ENCODE measurements at regions not wholly inside any gene's neighbourhood (a gene's known extent, or its start where the extent isn't known, plus 50 kb on each side); places are given as distances from the start of the nearest gene placed in this dataset.

- TF ChIP-seq CTCF (IDR thresholded peaks at IDR 0.05; ENCODE audit: low read depth, low read length, missing input control) (no peak), RXRA (IDR thresholded peaks at IDR 0.05) (no peak), REST (IDR thresholded peaks at IDR 0.05) (no peak), EGR1 (IDR thresholded peaks at IDR 0.05; ENCODE audit: low read depth in 2 of 2) (peak; percentile 86 to 97), MAX (IDR thresholded peaks at IDR 0.05) (no peak), YY1 (IDR thresholded peaks at IDR 0.05) (no peak), TAF1 (conservative IDR thresholded peaks at IDR 0.05) (no peak), RAD21 (IDR thresholded peaks at IDR 0.05) (no peak), JUND (IDR thresholded peaks at IDR 0.05) (peak; percentile 76 to 92)
Observed at GRCh38 chr10:28796606-28797512, 119.5 kb downstream of the BAMBI start.
